ENCODE measurements at regions not wholly inside any gene's neighbourhood (a gene's known extent, or its start where the extent isn't known, plus 50 kb on each side); places are given as distances from the start of the nearest gene placed in this dataset.

- H3K4me1 Mint-ChIP-seq (ENCODE audit: low read depth), result no peaks in the 10 kb centered on the region
- no peak overlapping the region for H3K27ac Mint-ChIP-seq
- no peaks in the 10 kb centered on the region for H3K36me3 Mint-ChIP-seq
- H3K4me3 Mint-ChIP-seq, result no peak overlapping the region
- H3K27me3 Mint-ChIP-seq, result no peaks in the 10 kb centered on the region
- no peaks in the 10 kb centered on the region for H3K9me3 Mint-ChIP-seq (ENCODE audit: low read depth)
Observed at GRCh38 chr2:147549054-147549453, 295.8 kb upstream of the ACVR2A start.

DNA sequence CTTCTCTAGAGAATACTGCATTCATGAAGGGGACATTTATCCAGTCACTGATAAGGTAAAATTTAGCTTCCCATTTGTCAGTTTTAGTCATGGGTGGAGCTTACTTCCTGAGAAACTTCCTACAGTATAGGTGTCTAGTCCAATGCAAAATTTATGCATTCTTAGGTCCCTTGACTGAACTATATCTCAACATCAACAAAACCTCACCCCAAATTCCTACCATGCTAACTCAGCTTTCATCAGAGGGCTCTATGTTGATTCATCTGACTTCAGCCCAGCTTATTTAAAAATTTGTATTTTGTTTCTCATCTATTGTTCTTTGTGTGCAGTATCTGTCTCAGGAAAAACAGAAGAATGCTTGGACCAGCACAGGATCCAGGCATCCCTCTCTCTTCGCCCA lies 296.4 kb upstream of the ACVR2A start:
- Mint-ChIP-seq H3K27me3 (no peaks in the 10 kb centered on the region), H3K4me1 (ENCODE audit: low read depth) (no peaks in the 10 kb centered on the region), H3K9me3 (ENCODE audit: low read depth) (no peaks in the 10 kb centered on the region), H3K4me3 (no peak overlapping the region), H3K27ac (no peak overlapping the region), H3K36me3 (no peaks in the 10 kb centered on the region)

- no peaks in the 10 kb centered on the region for H3K9me3 Mint-ChIP-seq (ENCODE audit: low read depth)
- H3K36me3 Mint-ChIP-seq, result no peaks in the 10 kb centered on the region
- no peak overlapping the region for H3K4me3 Mint-ChIP-seq
- no peak overlapping the region for H3K27ac Mint-ChIP-seq
- H3K27me3 Mint-ChIP-seq, result no peaks in the 10 kb centered on the region
- no peaks in the 10 kb centered on the region for H3K4me1 Mint-ChIP-seq (ENCODE audit: low read depth)
Observed at GRCh38 chr2:147547440-147547839, 297.4 kb upstream of the ACVR2A start.

- Mint-ChIP-seq H3K27ac (no peak overlapping the region), H3K4me1 (ENCODE audit: low read depth) (no peaks in the 10 kb centered on the region), H3K4me3 (no peak overlapping the region), H3K27me3 (no peaks in the 10 kb centered on the region), H3K9me3 (ENCODE audit: low read depth) (no peaks in the 10 kb centered on the region), H3K36me3 (no peaks in the 10 kb centered on the region)
Observed at GRCh38 chr2:147546109-147546508, 298.7 kb upstream of the ACVR2A start.

GRCh38 chr2:147543056-147543455 lies 301.8 kb upstream of the ACVR2A start:
- no peaks in the 10 kb centered on the region for H3K27me3 Mint-ChIP-seq
- H3K4me3 Mint-ChIP-seq, result no peak overlapping the region
- no peak overlapping the region for H3K27ac Mint-ChIP-seq
- H3K36me3 Mint-ChIP-seq, result no peaks in the 10 kb centered on the region
- no peaks in the 10 kb centered on the region for H3K9me3 Mint-ChIP-seq (ENCODE audit: low read depth)
- H3K4me1 Mint-ChIP-seq (ENCODE audit: low read depth), result no peaks in the 10 kb centered on the region

DNA sequence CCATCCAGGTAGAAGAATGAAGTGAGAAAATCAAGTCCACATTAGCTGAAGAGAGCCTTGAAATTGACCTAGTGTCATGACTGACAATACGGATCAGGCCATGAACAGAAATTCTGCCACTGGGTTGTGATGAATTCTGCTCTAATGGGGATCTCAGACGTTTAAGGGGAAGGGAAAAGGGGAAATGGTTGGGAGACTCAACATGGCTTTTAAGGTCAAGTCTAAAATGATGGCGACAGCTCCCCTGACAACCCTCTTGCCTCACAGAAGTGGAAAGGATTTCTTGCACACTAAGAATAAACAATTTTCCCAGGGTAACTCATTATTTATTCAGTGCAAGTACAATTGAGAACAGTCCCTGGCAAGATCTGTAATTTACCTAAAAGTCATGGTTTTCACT lies 302.5 kb upstream of the ACVR2A start:
- H3K36me3 Mint-ChIP-seq, result no peaks in the 10 kb centered on the region
- H3K9me3 Mint-ChIP-seq (ENCODE audit: low read depth), result no peaks in the 10 kb centered on the region
- H3K4me1 Mint-ChIP-seq (ENCODE audit: low read depth), result no peaks in the 10 kb centered on the region
- H3K27me3 Mint-ChIP-seq, result no peaks in the 10 kb centered on the region
- no peak overlapping the region for H3K4me3 Mint-ChIP-seq
- H3K27ac Mint-ChIP-seq, result no peak overlapping the region

- no peaks in the 10 kb centered on the region for H3K36me3 Mint-ChIP-seq
- no peaks in the 10 kb centered on the region for H3K4me1 Mint-ChIP-seq (ENCODE audit: low read depth)
- no peak overlapping the region for H3K4me3 Mint-ChIP-seq
- H3K27ac Mint-ChIP-seq, result no peak overlapping the region
- H3K27me3 Mint-ChIP-seq, result no peaks in the 10 kb centered on the region
- no peaks in the 10 kb centered on the region for H3K9me3 Mint-ChIP-seq (ENCODE audit: low read depth)
Observed at GRCh38 chr2:147541314-147541713, 303.5 kb upstream of the ACVR2A start.

DNA sequence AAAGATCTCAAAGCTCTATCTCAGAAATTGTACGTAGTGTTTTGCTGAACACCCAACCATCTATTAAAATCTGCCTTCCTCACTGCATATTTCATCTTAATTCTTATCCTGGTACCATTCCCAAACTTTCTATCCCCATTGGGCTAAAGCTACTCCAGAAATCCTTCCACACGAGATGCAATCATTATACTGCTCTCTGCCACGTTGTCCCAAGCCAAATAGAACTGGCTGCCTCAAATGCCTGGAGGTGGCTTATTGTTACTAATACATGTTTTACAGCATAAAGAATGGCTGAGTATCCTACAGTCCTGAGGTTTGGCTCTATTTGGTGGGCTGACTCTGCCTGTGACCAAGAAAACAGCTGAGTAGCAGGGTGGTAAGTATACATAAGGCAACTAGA lies 306.0 kb upstream of the ACVR2A start:
- H3K36me3 Mint-ChIP-seq, result no peaks in the 10 kb centered on the region
- no peaks in the 10 kb centered on the region for H3K27me3 Mint-ChIP-seq
- no peak overlapping the region for H3K4me3 Mint-ChIP-seq
- H3K9me3 Mint-ChIP-seq (ENCODE audit: low read depth), result no peaks in the 10 kb centered on the region
- H3K27ac Mint-ChIP-seq, result no peak overlapping the region
- H3K4me1 Mint-ChIP-seq (ENCODE audit: low read depth), result no peaks in the 10 kb centered on the region

DNA sequence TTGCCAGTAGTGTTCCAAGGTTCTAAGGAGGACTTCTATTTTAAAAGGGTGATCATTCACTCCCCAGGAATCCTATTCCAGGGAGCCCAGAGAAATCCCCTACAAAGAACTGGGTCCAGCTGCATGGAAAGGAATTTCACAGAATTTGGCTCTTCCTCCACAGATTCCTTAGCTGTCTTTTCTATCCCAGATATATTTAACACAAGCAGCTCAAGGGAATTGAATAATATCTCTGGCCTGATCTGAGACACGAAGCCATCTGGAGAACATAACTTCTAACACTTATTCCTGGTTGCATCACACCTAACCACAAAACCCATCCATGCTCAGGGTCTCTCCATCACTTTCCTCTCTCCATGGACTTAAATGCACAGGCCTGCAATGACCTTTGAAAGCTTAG lies 306.7 kb upstream of the ACVR2A start:
- Mint-ChIP-seq H3K36me3 (no peaks in the 10 kb centered on the region), H3K27me3 (no peaks in the 10 kb centered on the region), H3K4me1 (ENCODE audit: low read depth) (no peaks in the 10 kb centered on the region), H3K9me3 (ENCODE audit: low read depth) (no peaks in the 10 kb centered on the region), H3K4me3 (no peak overlapping the region), H3K27ac (no peak overlapping the region)

GRCh38 chr2:147531269-147531668 lies 313.6 kb upstream of the ACVR2A start:
- no peaks in the 10 kb centered on the region for H3K36me3 Mint-ChIP-seq
- no peaks in the 10 kb centered on the region for H3K27me3 Mint-ChIP-seq
- no peak overlapping the region for H3K27ac Mint-ChIP-seq
- H3K9me3 Mint-ChIP-seq (ENCODE audit: low read depth), result no peaks in the 10 kb centered on the region
- peaks cover 2% of the 10 kb centered on the region for H3K4me1 Mint-ChIP-seq (ENCODE audit: low read depth)
- H3K4me3 Mint-ChIP-seq, result no peak overlapping the region

- no peak overlapping the region for H3K4me3 Mint-ChIP-seq
- H3K4me1 Mint-ChIP-seq (ENCODE audit: low read depth), result peaks cover 10% of the 10 kb centered on the region
- H3K36me3 Mint-ChIP-seq, result no peaks in the 10 kb centered on the region
- H3K27ac Mint-ChIP-seq, result no peak overlapping the region
- no peaks in the 10 kb centered on the region for H3K9me3 Mint-ChIP-seq (ENCODE audit: low read depth)
- no peaks in the 10 kb centered on the region for H3K27me3 Mint-ChIP-seq
Observed at GRCh38 chr2:147530033-147530432, 314.8 kb upstream of the ACVR2A start.

DNA sequence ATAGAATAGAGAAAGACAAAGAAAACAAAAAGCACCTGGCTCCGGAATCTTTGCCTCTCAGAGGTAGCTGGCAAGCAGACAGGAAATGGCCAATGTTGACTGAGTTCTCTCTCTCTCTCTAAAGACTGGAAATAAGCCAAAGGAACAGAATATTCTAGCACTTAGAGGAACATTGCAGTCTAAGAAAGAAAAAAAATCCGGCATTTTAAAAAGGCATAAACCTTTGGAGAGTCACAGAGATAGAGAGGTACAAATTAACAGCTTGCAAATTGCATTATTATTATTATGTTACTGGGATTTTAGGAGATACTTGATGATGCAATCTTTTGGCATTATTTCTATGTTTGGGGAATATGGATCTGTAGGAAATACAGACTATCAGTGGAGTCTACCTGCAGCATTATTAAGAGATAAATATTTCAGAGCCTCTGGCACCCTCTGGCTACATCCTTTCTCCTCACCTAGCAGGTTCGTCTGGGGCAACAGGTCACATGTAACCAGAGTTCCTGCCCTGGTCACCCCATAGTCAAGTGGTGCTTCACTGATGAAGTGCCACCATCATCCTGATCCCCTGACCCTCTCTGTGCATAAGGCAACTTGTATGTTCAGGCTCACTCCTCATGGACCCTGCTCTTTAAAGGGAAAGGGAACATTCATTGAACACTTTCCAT lies 318.9 kb upstream of the ACVR2A start:
- Mint-ChIP-seq H3K27me3 (no peaks in the 10 kb centered on the region), H3K4me1 (ENCODE audit: low read depth) (peaks cover 10% of the 10 kb centered on the region), H3K27ac (no peak overlapping the region), H3K4me3 (no peak overlapping the region), H3K36me3 (no peaks in the 10 kb centered on the region), H3K9me3 (ENCODE audit: low read depth) (peaks cover 4% of the 10 kb centered on the region)

- H3K9me3 Mint-ChIP-seq (ENCODE audit: low read depth), result peaks cover 4% of the 10 kb centered on the region
- peaks cover 10% of the 10 kb centered on the region for H3K4me1 Mint-ChIP-seq (ENCODE audit: low read depth)
- H3K4me3 Mint-ChIP-seq, result no peak overlapping the region
- H3K27ac Mint-ChIP-seq, result no peak overlapping the region
- H3K36me3 Mint-ChIP-seq, result no peaks in the 10 kb centered on the region
- no peaks in the 10 kb centered on the region for H3K27me3 Mint-ChIP-seq
Observed at GRCh38 chr2:147524912-147525311, 319.9 kb upstream of the ACVR2A start.

- Mint-ChIP-seq H3K4me1 (ENCODE audit: low read depth) (peaks cover 10% of the 10 kb centered on the region), H3K27me3 (no peaks in the 10 kb centered on the region), H3K4me3 (no peak overlapping the region), H3K27ac (no peak overlapping the region), H3K9me3 (ENCODE audit: low read depth) (peaks cover 4% of the 10 kb centered on the region), H3K36me3 (no peaks in the 10 kb centered on the region)
Observed at GRCh38 chr2:147523415-147523814, 321.4 kb upstream of the ACVR2A start.

DNA sequence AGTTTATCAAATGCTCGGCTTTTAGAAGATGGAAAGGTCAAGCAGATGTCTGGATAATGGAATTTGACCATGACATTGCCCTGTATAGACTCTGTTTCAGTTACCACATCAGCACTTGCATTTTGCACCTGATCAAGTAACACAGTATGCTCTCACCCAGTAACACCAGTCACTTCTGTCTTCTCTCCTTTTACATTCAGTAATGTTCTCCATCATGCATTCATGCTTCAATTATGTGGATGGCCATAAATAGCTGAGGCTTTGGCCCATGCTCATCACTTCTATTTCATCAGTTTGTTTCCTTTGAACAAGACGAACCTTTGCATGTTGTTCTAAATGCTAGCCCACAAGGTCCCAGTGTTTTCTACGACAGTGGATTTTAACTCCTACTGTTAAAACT lies 322.9 kb upstream of the ACVR2A start:
- Mint-ChIP-seq H3K36me3 (no peaks in the 10 kb centered on the region), H3K4me3 (no peak overlapping the region), H3K4me1 (ENCODE audit: low read depth) (peaks cover 10% of the 10 kb centered on the region), H3K9me3 (ENCODE audit: low read depth) (peaks cover 4% of the 10 kb centered on the region), H3K27ac (no peak overlapping the region), H3K27me3 (no peaks in the 10 kb centered on the region)

DNA sequence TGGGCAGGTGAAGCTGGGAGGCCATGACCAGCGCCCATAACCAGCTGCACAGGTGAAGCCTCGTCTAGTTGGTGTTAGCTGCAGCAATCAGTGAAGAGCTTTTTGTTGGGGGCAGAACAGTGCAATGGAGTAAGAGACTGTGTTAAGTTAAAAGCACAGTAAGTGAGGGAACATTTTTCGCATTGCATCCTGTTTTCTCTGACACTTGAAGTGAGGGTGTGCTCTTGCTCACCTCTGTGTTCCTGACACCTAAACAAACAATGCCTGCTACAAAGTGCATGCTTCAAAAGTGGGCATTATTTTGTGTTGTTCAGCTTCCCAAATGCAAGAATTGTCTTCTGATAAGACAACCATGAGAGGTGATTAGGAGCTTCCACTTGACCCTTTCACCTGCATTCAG lies 324.0 kb upstream of the ACVR2A start:
- Mint-ChIP-seq H3K4me3 (no peak overlapping the region), H3K9me3 (ENCODE audit: low read depth) (peaks cover 4% of the 10 kb centered on the region), H3K27ac (no peak overlapping the region), H3K27me3 (no peaks in the 10 kb centered on the region), H3K4me1 (ENCODE audit: low read depth) (peaks cover 3% of the 10 kb centered on the region), H3K36me3 (no peaks in the 10 kb centered on the region)

All from activated naive CD8-positive, alpha-beta T cell (primary cell).